Thymus (tissue), 11 donors: ENCODE measurements at regions not wholly inside any gene's neighbourhood (a gene's known extent, or its start where the extent isn't known, plus 50 kb on each side); places are given as distances from the start of the nearest gene placed in this dataset.
A peak's percentile ranks its signal among the peaks of the same experiment; 100 is the strongest.

Experiments
- DNase-seq, 9 donors: peaks; one replicate each; pipeline ENCODE4 v3.0.0-alpha.2; 2013; ENCODE audit warnings: low spot score in 9 of 9, low read depth in 6 of 9, missing footprints in 1 of 9
- H3K27ac ChIP-seq, 2 donors: one replicate each; pipeline ENCODE4 v1.5.1; 2013; ENCODE audit warnings: control low read depth in 1 of 2, low read depth in 1 of 2, low read length in 1 of 2, mild to moderate bottlenecking in 1 of 2, moderate library complexity in 1 of 2
- H3K27me3 ChIP-seq, 2 donors: one replicate each; pipeline ENCODE4 v1.5.1; 2013; ENCODE audit warnings: low read length in 1 of 2; ENCODE audit not compliant: control insufficient read depth in 2 of 2, insufficient read depth in 1 of 2
- H3K36me3 ChIP-seq, 2 donors: one replicate each; pipeline ENCODE4 v1.5.1; 2013; ENCODE audit warnings: low read length in 1 of 2, mild to moderate bottlenecking in 1 of 2, moderate library complexity in 1 of 2; ENCODE audit not compliant: control insufficient read depth in 2 of 2, insufficient read depth in 2 of 2
- H3K4me1 ChIP-seq, 2 donors: one replicate each; pipeline ENCODE4 v1.5.1; 2013; ENCODE audit warnings: low read length in 2 of 2; ENCODE audit not compliant: control insufficient read depth in 2 of 2, insufficient read depth in 2 of 2
- H3K4me3 ChIP-seq, 2 donors: one replicate each; pipeline ENCODE4 v1.5.1; 2013; ENCODE audit warnings: low read length in 2 of 2, control low read depth in 1 of 2, mild to moderate bottlenecking in 1 of 2
- H3K9me3 ChIP-seq, 2 donors: one replicate each; pipeline ENCODE4 v1.5.1; 2013; ENCODE audit warnings: low read length in 1 of 2, mild to moderate bottlenecking in 1 of 2; ENCODE audit not compliant: control insufficient read depth in 2 of 2, insufficient read depth in 1 of 2
- WGBS: extraction: QIAGEN DNeasy Blood & Tissue Kit; methylation state at CpG from one replicate; pipeline ENCODE4 v1.1.7; 2013; 5-methylcytosine and 5-hydroxymethylcytosine counted together
- donor health status: healthy.

- WGBS: 80% methylated on average over 55 of the region's 55 CpGs
- H3K9me3 ChIP-seq: peaks cover 0 to 14% of the 10 kb centered on the region in 2 donors
- no peak for DNase-seq
- no peak overlapping the region for H3K4me3 ChIP-seq
- H3K27me3 ChIP-seq: no peaks in the 10 kb centered on the region
- H3K36me3 ChIP-seq: no peaks in the 10 kb centered on the region
- no peaks in the 10 kb centered on the region for H3K4me1 ChIP-seq
- H3K27ac ChIP-seq: no peak overlapping the region
Measured at GRCh38 chr4:31995943-31996901, 1276.1 kb downstream of the PCDH7 start.

- no peaks in the 10 kb centered on the region for H3K4me1 ChIP-seq
- 80% methylated on average over 2 of the region's 2 CpGs for WGBS
- no peak for DNase-seq
Measured at GRCh38 chr4:31998807-31999206, 1278.6 kb downstream of the PCDH7 start.

DNA sequence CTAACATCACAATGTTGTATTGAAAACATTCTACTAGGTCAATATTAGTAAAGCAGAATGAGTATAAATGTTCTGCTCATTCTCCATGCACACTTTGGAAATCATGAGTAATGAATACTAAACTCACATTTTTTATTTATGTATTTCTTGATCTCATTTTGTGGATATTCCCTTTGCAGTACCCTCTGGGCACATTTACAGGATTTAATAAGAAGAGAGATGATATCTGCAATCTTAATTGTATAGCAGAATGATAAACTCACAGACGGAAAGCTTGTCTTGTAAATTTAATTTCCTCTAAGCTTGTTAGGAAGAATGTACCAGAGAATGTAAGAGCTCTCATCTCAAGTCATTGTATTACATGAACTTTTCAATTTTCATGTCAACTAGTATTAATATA lies 1279.7 kb downstream of the PCDH7 start:
- 88% methylated on average over 1 of the region's 1 CpG for WGBS
- Histone ChIP-seq H3K4me3 (no peak overlapping the region), H3K27me3 (no peaks in the 10 kb centered on the region), H3K36me3 (no peaks in the 10 kb centered on the region), H3K27ac (no peak overlapping the region), H3K9me3 (peaks cover 0 to 14% of the 10 kb centered on the region in 2 donors), H3K4me1 (no peaks in the 10 kb centered on the region)
- no peak for DNase-seq

More at GRCh38 chr4:31998807-31999206, 1278.6 kb downstream of the PCDH7 start:
- peaks cover 0 to 14% of the 10 kb centered on the region in 2 donors for H3K9me3 ChIP-seq
- H3K36me3 ChIP-seq: no peaks in the 10 kb centered on the region
- H3K27ac ChIP-seq: no peak overlapping the region
- peak overlapping the region in 1 of 2 donors; percentile 22 for H3K4me3 ChIP-seq
- no peaks in the 10 kb centered on the region for H3K27me3 ChIP-seq

DNA sequence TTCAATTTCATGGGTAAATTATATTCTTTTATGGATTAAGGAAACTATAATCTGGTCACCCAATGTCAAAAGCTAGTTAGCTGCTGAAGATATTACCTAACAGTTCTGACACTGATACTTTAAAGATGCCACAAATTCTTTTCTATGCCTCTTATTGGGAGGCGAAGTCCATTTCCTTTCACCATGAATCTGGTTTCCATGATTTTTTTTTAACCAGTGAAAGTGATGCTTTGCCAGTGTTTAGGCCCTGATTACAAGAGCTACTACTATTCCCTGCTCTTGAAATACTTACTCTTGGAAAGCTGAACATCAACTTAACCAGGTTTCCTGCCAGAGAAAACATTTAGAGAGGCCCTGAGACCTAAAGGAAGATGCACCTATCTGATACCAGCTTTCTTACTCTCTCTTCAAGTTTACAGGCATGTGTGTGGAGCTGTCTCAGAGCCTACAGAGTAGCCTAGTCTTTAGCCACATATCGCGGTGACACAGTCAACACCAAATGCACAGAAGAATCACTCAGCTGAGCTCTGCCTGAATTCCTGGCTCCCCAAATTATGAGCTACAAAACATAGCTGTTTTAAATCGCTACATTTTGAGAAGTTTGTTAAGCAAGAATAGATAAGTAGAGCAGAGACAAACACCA lies 1280.8 kb downstream of the PCDH7 start:
- no peak for DNase-seq
- WGBS: 93% methylated on average over 4 of the region's 4 CpGs

DNA sequence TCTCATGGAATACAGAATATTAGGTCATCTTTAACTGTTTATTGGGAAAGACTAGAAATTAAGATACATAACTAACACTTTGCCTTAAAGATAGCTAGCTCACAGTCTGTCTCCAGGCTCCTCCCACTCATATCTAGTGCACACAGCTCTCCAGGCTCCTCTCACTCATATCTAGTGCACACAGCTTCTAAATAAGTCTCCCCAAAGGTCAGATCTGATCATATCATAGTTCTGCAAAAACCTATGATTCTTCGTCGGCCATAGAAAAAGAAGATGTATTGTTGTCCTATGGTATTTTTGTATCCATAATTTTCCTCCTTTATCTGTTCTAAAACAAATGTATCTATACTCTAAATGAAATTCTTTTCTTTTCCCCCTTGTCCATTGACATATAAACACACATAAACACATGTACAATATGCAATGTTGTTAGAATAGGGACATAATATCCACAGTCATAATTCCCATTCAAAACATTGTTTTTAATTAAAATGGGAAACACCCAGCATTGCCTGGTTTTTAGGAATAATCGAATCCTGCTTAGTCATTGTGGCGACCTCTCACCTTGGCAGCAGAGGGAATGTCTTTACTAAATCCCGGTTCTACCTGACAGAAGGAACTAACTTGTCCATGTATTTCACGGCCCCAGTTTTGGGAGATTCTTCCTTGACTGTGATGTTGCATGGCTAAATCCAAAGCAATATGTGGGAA lies 1282.0 kb downstream of the PCDH7 start:
- Histone ChIP-seq H3K9me3 (peaks cover 0 to 7% of the 10 kb centered on the region in 2 donors), H3K36me3 (no peaks in the 10 kb centered on the region), H3K27me3 (no peaks in the 10 kb centered on the region), H3K4me3 (no peak overlapping the region), H3K27ac (no peak overlapping the region), H3K4me1 (no peaks in the 10 kb centered on the region)
- DNase-seq: no peak
- WGBS: 90% methylated on average over 6 of the region's 6 CpGs

More for the DNA sequence above, 1280.8 kb downstream of the PCDH7 start:
- Histone ChIP-seq H3K4me3 (no peak overlapping the region), H3K27me3 (no peaks in the 10 kb centered on the region), H3K36me3 (no peaks in the 10 kb centered on the region), H3K27ac (no peak overlapping the region), H3K9me3 (peaks cover 0 to 15% of the 10 kb centered on the region in 2 donors), H3K4me1 (no peaks in the 10 kb centered on the region)

- Histone ChIP-seq H3K4me1 (no peaks in the 10 kb centered on the region), H3K4me3 (no peak overlapping the region), H3K9me3 (peaks cover 0 to 3% of the 10 kb centered on the region in 2 donors), H3K27ac (no peak overlapping the region), H3K27me3 (no peaks in the 10 kb centered on the region), H3K36me3 (no peaks in the 10 kb centered on the region)
- no peak for DNase-seq
- 92% methylated on average over 1 of the region's 1 CpG for WGBS
Measured at GRCh38 chr4:32003548-32003947, 1283.4 kb downstream of the PCDH7 start.

DNA sequence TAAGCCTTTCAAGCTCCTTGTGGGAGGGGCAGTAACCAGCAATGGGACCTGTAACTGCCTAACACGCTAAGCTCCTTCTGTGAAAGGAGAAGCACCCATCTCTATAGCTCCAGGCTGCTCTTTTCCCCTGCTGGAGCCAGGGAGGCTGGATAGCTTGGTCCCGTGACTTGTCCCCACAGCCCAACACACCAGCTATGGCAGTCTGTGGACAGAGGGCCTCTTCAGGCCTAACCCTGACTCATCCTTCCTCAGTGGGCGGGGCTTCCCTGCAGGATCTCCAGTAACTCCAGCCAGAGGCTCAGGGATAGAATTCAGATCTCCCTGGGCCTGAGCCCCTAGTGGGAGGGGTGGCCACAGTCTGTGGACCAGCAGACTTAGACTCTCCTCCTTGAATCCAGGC lies 1290.1 kb downstream of the PCDH7 start:
- Histone ChIP-seq H3K27me3 (no peaks in the 10 kb centered on the region), H3K36me3 (no peaks in the 10 kb centered on the region), H3K27ac (no peak overlapping the region), H3K4me3 (no peak overlapping the region), H3K4me1 (no peaks in the 10 kb centered on the region), H3K9me3 (peaks cover 0 to 14% of the 10 kb centered on the region in 2 donors)
- DNase-seq: no peak
- 98% methylated on average over 3 of the region's 3 CpGs for WGBS

DNA sequence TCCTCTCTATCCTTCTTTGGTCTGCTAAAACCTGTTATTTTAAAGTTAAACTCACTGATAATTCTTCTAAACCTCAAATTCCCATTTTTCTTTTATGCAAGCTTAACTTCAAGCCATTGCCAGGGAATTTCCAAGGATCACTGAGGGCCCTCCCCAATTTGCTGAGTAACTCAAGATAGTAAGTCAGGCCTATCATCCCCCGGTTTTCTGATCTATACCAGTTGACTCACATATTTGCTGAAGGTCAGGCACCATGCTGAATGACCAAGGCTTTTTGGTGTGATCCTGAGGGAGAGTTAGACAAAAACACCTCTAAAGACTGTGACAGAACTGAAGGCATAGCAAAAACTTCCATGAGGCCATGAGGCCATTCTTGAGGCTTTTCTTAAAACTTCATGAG lies 1301.9 kb downstream of the PCDH7 start:
- no peak overlapping the region for H3K4me3 ChIP-seq
- no peaks in the 10 kb centered on the region for H3K36me3 ChIP-seq
- 96% methylated on average over 1 of the region's 1 CpG for WGBS
- no peaks in the 10 kb centered on the region for H3K27me3 ChIP-seq
- no peak overlapping the region for H3K27ac ChIP-seq
- H3K9me3 ChIP-seq: peaks cover 0 to 5% of the 10 kb centered on the region in 2 donors
- DNase-seq: no peak
- no peaks in the 10 kb centered on the region for H3K4me1 ChIP-seq
